DOHH2 (cell line): ENCODE measurements at regions not wholly inside any gene's neighbourhood (a gene's known extent, or its start where the extent isn't known, plus 50 kb on each side); places are given as distances from the start of the nearest gene placed in this dataset.

ENCODE experiments used
- EZH2phosphoT487 ChIP-seq: fragments of 200-600 bp; sonication (generic); IDR thresholded peaks from 2 replicates; pipeline ENCODE4 v1.6.1; 2017; ENCODE audit warnings: borderline replicate concordance, mild to moderate bottlenecking, antibody characterized with exemption, low read length, moderate library complexity, mixed read lengths
- TF ChIP-seq, protein P1 (sequence below): fragments of 200-600 bp; sonication (generic); IDR thresholded peaks from one replicate; pipeline ENCODE4 v1.5.1; 2014; ENCODE audit warnings: antibody characterized with exemption, mild to moderate bottlenecking, low read depth, low read length; ENCODE audit not compliant: poor library complexity, severe bottlenecking

DNA sequence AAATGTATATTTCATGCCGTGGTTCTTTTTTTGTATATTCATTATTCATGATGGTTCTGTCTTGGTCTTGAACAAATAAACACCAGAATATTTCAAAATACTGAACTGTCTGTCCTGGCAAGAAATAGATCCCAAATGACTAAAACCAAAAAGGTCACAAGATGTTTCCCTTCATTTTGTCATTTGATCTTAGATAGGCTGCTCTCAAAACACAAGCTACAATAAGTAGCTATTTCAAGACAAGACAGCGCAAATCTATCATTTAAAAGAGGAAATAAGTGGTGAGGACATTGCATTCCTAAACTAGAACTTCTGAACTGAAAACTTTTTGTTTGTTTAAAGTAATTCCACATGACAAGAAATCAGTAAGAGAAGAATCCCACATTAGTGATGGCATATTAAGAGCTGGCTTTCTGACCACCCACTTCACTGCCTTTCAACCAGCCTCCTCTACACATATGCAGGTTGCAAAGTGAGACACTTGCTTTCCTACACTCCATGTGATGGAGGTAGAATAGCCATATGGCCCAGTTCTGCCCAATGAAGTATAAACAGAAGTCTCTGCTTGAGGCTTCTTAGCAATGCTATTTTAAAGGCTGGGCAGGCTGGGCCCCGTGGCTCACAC is 54.4 kb upstream of the CCDC28A start:
- TF ChIP-seq, protein P1, sequence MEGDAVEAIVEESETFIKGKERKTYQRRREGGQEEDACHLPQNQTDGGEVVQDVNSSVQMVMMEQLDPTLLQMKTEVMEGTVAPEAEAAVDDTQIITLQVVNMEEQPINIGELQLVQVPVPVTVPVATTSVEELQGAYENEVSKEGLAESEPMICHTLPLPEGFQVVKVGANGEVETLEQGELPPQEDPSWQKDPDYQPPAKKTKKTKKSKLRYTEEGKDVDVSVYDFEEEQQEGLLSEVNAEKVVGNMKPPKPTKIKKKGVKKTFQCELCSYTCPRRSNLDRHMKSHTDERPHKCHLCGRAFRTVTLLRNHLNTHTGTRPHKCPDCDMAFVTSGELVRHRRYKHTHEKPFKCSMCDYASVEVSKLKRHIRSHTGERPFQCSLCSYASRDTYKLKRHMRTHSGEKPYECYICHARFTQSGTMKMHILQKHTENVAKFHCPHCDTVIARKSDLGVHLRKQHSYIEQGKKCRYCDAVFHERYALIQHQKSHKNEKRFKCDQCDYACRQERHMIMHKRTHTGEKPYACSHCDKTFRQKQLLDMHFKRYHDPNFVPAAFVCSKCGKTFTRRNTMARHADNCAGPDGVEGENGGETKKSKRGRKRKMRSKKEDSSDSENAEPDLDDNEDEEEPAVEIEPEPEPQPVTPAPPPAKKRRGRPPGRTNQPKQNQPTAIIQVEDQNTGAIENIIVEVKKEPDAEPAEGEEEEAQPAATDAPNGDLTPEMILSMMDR: no peak
- no peak for TF ChIP-seq EZH2phosphoT487
